ENCODE measurements at regions not wholly inside any gene's neighbourhood (a gene's known extent, or its start where the extent isn't known, plus 50 kb on each side); places are given as distances from the start of the nearest gene placed in this dataset.

DNA sequence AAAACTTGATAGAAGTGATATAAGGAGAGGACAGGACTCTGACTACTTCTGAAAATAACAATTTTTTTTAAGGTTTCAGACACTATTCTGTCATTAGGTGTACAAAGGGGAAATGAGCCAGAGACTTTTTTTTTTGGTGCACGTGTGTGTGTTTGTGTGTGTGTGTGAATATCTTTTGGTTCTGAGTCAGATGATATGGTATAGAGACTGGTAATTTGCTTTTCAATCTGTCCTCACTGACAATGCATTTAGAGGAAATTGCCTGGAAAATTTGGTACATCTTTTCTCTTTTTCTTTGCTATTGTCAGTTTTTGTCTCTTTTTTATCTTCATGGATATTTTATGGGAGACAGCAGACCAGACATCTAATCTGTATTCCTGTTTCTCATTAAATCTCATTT lies 59.3 kb downstream of the DDIT4L start:
- POLR2A ChIA-PET, result no interaction called here
- no peak overlapping the region for H3K27ac Mint-ChIP-seq (ENCODE audit: low read depth, unreplicated experiment)
- TF ChIP-seq CTCF (IDR thresholded peaks at IDR 0.05; ENCODE audit: unreplicated experiment), result no peak
- no peaks in the 10 kb centered on the region for H3K9me3 Mint-ChIP-seq (ENCODE audit: unreplicated experiment)
- DNase-seq (ENCODE audit: unreplicated experiment), result no peak
- intact Hi-C loops (cut with micrococcal nuclease), result no loop called here
- H3K4me3 Mint-ChIP-seq (ENCODE audit: unreplicated experiment), result no peak overlapping the region
- H3K36me3 Mint-ChIP-seq (ENCODE audit: insufficient read depth, unreplicated experiment), result no peaks in the 10 kb centered on the region
- CTCF ChIA-PET, result no interaction called here
- no TSS peak for BruUV-seq (replicated peaks)
- H3K27me3 Mint-ChIP-seq (ENCODE audit: insufficient read depth, unreplicated experiment), result no peaks in the 10 kb centered on the region
- no peaks in the 10 kb centered on the region for H3K4me1 Mint-ChIP-seq (ENCODE audit: insufficient read depth, unreplicated experiment)

DNA sequence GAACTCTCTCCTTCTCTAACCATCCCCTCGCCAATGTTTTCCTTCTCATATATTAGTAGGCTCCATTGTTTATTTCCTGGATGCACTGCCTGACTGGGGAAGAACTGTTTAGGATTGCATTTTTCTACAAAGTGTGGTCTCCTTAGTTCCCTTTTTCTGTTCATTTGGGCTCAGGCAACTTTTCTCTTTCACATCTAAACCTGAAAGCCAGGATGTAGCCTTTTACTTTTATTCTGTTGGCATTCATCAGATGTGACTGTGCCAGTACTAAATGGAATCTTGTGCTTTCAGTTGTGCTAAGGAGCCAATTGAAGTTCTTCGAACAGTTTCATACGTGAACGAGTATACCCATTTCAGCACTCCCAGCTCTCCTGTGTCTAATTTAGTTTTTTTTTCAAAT lies 59.8 kb downstream of the DDIT4L start:
- POLR2A ChIA-PET, result no interaction called here
- Mint-ChIP-seq H3K27ac (ENCODE audit: low read depth, unreplicated experiment) (no peak overlapping the region), H3K27me3 (ENCODE audit: insufficient read depth, unreplicated experiment) (no peaks in the 10 kb centered on the region)

GRCh38 chr4:100129774-100130173 lies 60.5 kb downstream of the DDIT4L start:
- no peak for TF ChIP-seq CTCF (IDR thresholded peaks at IDR 0.05; ENCODE audit: unreplicated experiment)
- Mint-ChIP-seq H3K27ac (ENCODE audit: low read depth, unreplicated experiment) (no peak overlapping the region), H3K27me3 (ENCODE audit: insufficient read depth, unreplicated experiment) (no peaks in the 10 kb centered on the region), H3K4me3 (ENCODE audit: unreplicated experiment) (no peak overlapping the region), H3K4me1 (ENCODE audit: insufficient read depth, unreplicated experiment) (no peaks in the 10 kb centered on the region), H3K9me3 (ENCODE audit: unreplicated experiment) (no peaks in the 10 kb centered on the region), H3K36me3 (ENCODE audit: insufficient read depth, unreplicated experiment) (no peaks in the 10 kb centered on the region)
- intact Hi-C loops (cut with micrococcal nuclease), result no loop called here
- POLR2A ChIA-PET, result no interaction called here
- CTCF ChIA-PET, result no interaction called here
- BruUV-seq (replicated peaks), result no TSS peak
- DNase-seq (ENCODE audit: unreplicated experiment), result no peak

More for the DNA sequence above, 59.8 kb downstream of the DDIT4L start:
- no TSS peak for BruUV-seq (replicated peaks)
- Mint-ChIP-seq H3K4me1 (ENCODE audit: insufficient read depth, unreplicated experiment) (no peaks in the 10 kb centered on the region), H3K36me3 (ENCODE audit: insufficient read depth, unreplicated experiment) (no peaks in the 10 kb centered on the region), H3K4me3 (ENCODE audit: unreplicated experiment) (no peak overlapping the region), H3K9me3 (ENCODE audit: unreplicated experiment) (no peaks in the 10 kb centered on the region)
- CTCF ChIA-PET, result no interaction called here
- intact Hi-C loops (cut with micrococcal nuclease), result no loop called here
- DNase-seq (ENCODE audit: unreplicated experiment), result no peak
- no peak for TF ChIP-seq CTCF (IDR thresholded peaks at IDR 0.05; ENCODE audit: unreplicated experiment)

DNA sequence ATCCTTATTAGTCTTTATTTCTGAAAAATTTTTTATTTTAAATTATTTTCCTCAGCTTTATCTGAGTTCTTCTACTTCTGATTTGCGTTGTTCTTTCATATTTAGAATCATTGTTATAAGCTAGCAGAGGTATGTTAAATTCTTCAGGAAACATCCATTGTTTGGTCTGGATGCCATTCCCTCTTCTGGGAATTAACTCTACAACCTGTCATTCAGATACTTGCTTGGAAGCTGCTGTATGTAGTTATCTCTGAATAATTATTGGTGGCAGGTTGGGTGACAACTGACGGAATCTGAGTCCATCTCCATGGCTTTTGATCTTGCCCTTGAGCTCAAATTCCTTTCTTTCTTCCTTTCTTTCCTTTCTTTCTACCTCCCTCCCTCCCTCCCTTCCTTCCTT lies 61.9 kb downstream of the DDIT4L start:
- ChIA-PET POLR2A (no interaction called here), CTCF (no interaction called here)
- no peak overlapping the region for H3K27ac Mint-ChIP-seq (ENCODE audit: low read depth, unreplicated experiment)
- H3K36me3 Mint-ChIP-seq (ENCODE audit: insufficient read depth, unreplicated experiment), result no peaks in the 10 kb centered on the region
- H3K27me3 Mint-ChIP-seq (ENCODE audit: insufficient read depth, unreplicated experiment), result no peaks in the 10 kb centered on the region
- BruUV-seq (replicated peaks), result no TSS peak
- H3K4me3 Mint-ChIP-seq (ENCODE audit: unreplicated experiment), result no peak overlapping the region
- no peaks in the 10 kb centered on the region for H3K4me1 Mint-ChIP-seq (ENCODE audit: insufficient read depth, unreplicated experiment)
- no peaks in the 10 kb centered on the region for H3K9me3 Mint-ChIP-seq (ENCODE audit: unreplicated experiment)
- intact Hi-C loops (cut with micrococcal nuclease), result no loop called here
- no peak for DNase-seq (ENCODE audit: unreplicated experiment)
- no peak for TF ChIP-seq CTCF (IDR thresholded peaks at IDR 0.05; ENCODE audit: unreplicated experiment)
